ENCODE measurements at regions not wholly inside any gene's neighbourhood (a gene's known extent, or its start where the extent isn't known, plus 50 kb on each side); places are given as distances from the start of the nearest gene placed in this dataset.

DNA sequence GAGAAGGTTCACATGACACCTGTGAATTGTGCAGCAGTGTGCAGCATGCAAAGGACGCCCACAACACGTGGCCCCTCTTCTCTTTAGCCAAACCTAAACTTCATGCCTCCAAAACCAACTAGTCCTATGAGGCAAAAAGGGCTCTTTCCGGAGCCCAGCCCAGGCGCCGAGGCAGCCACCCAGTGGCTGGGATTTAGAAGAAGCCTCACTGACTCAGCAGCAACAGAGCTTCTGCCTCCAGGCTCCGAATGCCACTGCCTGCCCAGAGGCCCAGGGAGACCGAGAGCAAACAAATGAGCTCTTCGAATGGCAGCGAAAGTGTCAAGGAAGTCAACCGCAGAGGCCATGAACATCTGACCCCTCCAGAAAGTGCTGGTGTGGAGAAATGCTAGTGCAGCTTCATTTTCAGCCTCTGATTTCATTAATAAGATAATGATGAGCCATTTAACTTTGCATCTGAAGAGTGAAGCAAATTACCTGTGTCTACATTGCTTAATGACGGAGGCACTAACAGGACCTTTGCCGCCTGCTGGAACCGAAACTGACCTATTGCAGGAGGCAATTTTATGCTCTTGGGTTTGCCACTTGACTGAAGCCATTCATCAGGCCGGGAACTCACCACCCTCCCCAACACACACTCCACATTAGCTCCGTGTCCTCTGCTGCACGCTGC is 157.7 kb upstream of the RPL38 start:
- no peak for DNase-seq (ENCODE audit: low read depth in 1 of 2, low spot score in 2 of 2)
- H3K14ac ChIP-seq (ENCODE audit: insufficient read length): no peak overlapping the region
- H2BK120ac ChIP-seq (replicated peaks; ENCODE audit: low read depth, low read length): no peak overlapping the region
- no peak overlapping the region for H2AFZ ChIP-seq (ENCODE audit: low read length)
- H3K79me1 ChIP-seq (ENCODE audit: low read depth, low read length): no peaks in the 10 kb centered on the region
- H3K4me2 ChIP-seq (ENCODE audit: insufficient read depth in 1 of 2, low read depth in 2 of 2, low read length in 2 of 2): no peak overlapping the region
- ChIA-PET POLR2A (ENCODE audit: partially characterized antibody) (no interaction called here), CTCF (ENCODE audit: partially characterized antibody) (interaction anchor here (0.7 to 1.9 kb wide), 6 partner anchors 10 to 154 kb away, joined by 3 to 5 read pairs (median 4); no protein-coding TSS in a partner anchor)
- no peaks in the 10 kb centered on the region for H3K4me1 ChIP-seq (replicated peaks in 1 of 4; ENCODE audit: control insufficient read depth in 3 of 4, insufficient read depth in 4 of 4, low read length in 3 of 4)
- no peak overlapping the region for H3K4ac ChIP-seq (replicated peaks; ENCODE audit: insufficient read length, low read depth, low read length)
- H2BK12ac ChIP-seq (ENCODE audit: low read depth, low read length): no peak overlapping the region
- H3K23ac ChIP-seq (ENCODE audit: insufficient read length): no peak overlapping the region
- no peak overlapping the region for H4K91ac ChIP-seq (replicated peaks; ENCODE audit: insufficient read length, low read length)
- H3K27me3 ChIP-seq (replicated peaks in 1 of 4; ENCODE audit: control insufficient read depth in 3 of 4, extremely low read depth in 1 of 4, insufficient read depth in 3 of 4, low read length in 3 of 4): no peaks in the 10 kb centered on the region
- H2AK5ac ChIP-seq (ENCODE audit: low read depth, low read length): no peak overlapping the region
- FAIRE-seq: no peak
- H3K56ac ChIP-seq (replicated peaks; ENCODE audit: insufficient read length, low read depth, low read length): no peak overlapping the region
- 80% methylated on average over 16 of the region's 16 CpGs; no CpG with 5 or more reads in 1 of the 2 experiments for WGBS, 2 experiments (ENCODE audit: extremely low coverage in 1 of 2, insufficient coverage in 1 of 2, insufficient read length in 1 of 2, insufficient replicate concordance in 2 of 2, low coverage in 1 of 2, low lambda C conversion rate in 2 of 2, missing lambda C conversion rate in 1 of 2)
- H2BK15ac ChIP-seq (ENCODE audit: low read length): no peak overlapping the region
- H4K8ac ChIP-seq (ENCODE audit: extremely low read depth, insufficient read depth, low read length): no peak overlapping the region
- no peak overlapping the region for H3K18ac ChIP-seq (ENCODE audit: extremely low read depth, low read length)
- H3K9me3 ChIP-seq (ENCODE audit: insufficient read depth in 2 of 2, low read depth in 1 of 2, low read length in 1 of 2): no peaks in the 10 kb centered on the region
- H3K4me3 ChIP-seq (ENCODE audit: extremely low read depth in 1 of 4, insufficient read depth in 2 of 4, low read depth in 3 of 4, low read length in 4 of 4): no peak overlapping the region
- H3K79me2 ChIP-seq (ENCODE audit: control insufficient read depth in 1 of 2, insufficient read depth in 2 of 2, low read length in 2 of 2): no peaks in the 10 kb centered on the region
- H4K5ac ChIP-seq (ENCODE audit: insufficient read length, low read depth, low read length): no peak overlapping the region
- no peak overlapping the region for H2BK5ac ChIP-seq (ENCODE audit: low read depth, low read length)
- no peak overlapping the region for H2BK20ac ChIP-seq (ENCODE audit: low read length)
- no peaks in the 10 kb centered on the region for H4K20me1 ChIP-seq (replicated peaks in 1 of 2; ENCODE audit: control insufficient read depth in 1 of 2, insufficient read depth in 2 of 2, low read length in 2 of 2)
- TF ChIP-seq, protein P1, sequence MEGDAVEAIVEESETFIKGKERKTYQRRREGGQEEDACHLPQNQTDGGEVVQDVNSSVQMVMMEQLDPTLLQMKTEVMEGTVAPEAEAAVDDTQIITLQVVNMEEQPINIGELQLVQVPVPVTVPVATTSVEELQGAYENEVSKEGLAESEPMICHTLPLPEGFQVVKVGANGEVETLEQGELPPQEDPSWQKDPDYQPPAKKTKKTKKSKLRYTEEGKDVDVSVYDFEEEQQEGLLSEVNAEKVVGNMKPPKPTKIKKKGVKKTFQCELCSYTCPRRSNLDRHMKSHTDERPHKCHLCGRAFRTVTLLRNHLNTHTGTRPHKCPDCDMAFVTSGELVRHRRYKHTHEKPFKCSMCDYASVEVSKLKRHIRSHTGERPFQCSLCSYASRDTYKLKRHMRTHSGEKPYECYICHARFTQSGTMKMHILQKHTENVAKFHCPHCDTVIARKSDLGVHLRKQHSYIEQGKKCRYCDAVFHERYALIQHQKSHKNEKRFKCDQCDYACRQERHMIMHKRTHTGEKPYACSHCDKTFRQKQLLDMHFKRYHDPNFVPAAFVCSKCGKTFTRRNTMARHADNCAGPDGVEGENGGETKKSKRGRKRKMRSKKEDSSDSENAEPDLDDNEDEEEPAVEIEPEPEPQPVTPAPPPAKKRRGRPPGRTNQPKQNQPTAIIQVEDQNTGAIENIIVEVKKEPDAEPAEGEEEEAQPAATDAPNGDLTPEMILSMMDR (IDR thresholded peaks at IDR 0.05; ENCODE audit: control extremely low read depth in 1 of 3, insufficient read depth in 1 of 3, low read depth in 1 of 3, low read length in 3 of 3): peak in 1 of 3 experiments; percentile 11; a peak in 1 of 4 replicates
- TF ChIP-seq, protein P2, sequence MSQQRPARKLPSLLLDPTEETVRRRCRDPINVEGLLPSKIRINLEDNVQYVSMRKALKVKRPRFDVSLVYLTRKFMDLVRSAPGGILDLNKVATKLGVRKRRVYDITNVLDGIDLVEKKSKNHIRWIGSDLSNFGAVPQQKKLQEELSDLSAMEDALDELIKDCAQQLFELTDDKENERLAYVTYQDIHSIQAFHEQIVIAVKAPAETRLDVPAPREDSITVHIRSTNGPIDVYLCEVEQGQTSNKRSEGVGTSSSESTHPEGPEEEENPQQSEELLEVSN (IDR thresholded peaks at IDR 0.05): no peak
- TF ChIP-seq TAF1 (IDR thresholded peaks at IDR 0.05; ENCODE audit: low read depth, low read length): no peak
- no peak for TF ChIP-seq ZNF274 (IDR thresholded peaks at IDR 0.05; ENCODE audit: borderline replicate concordance, extremely low read depth, low read length)
- TF ChIP-seq CEBPB (IDR thresholded peaks at IDR 0.05; ENCODE audit: low read depth, low read length): no peak
- no peak overlapping the region for H3K9ac ChIP-seq (replicated peaks in 1 of 4; ENCODE audit: extremely low read depth in 1 of 4, low read depth in 3 of 4, low read length in 3 of 4)
- no peak overlapping the region for H3K27ac ChIP-seq (ENCODE audit: low read depth, low read length)
- H3K23me2 ChIP-seq (ENCODE audit: low read depth, low read length): no peaks in the 10 kb centered on the region
- H3K36me3 ChIP-seq (ENCODE audit: control insufficient read depth in 2 of 4, insufficient read depth in 4 of 4, low read length in 3 of 4): no peaks in the 10 kb centered on the region
